Astrocyte (in vitro differentiated cells and primary cell): ENCODE measurements at regions not wholly inside any gene's neighbourhood (a gene's known extent, or its start where the extent isn't known, plus 50 kb on each side); places are given as distances from the start of the nearest gene placed in this dataset.

Source experiments
- EZH2 ChIP-seq: IDR thresholded peaks from 2 replicates; pipeline ENCODE4 v1.6.1; 2012; ENCODE audit warnings: mild to moderate bottlenecking, low read length, inconsistent platforms; ENCODE audit not compliant: insufficient read depth
- TF ChIP-seq, protein P1 (sequence below): IDR thresholded peaks from 2 replicates; pipeline ENCODE4 v1.5.1; 2011; ENCODE audit warnings: low read depth, mild to moderate bottlenecking, inconsistent platforms, low read length, moderate library complexity; ENCODE audit not compliant: insufficient read depth

DNA sequence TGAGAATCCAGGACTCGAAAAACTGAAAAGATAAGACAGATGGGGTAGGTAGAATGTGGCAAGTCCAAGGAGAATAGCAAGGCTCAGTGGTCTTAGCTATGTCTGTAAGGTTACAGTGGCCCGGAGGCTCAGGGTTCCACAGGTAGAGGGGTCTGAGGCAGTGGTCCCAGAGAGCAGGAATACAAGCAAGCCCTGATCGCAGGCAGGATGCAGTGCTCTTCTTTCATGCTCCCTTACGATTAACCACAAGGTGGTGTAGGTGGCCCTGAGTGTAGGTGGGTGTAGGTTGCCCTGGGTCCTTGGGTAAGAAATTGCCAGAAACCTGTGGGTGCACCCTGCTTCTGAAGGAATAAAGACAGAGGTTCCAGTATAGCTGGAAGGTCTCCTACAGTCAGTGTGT lies 99.1 kb upstream of the RAB3GAP2 start:
- TF ChIP-seq, protein P1, sequence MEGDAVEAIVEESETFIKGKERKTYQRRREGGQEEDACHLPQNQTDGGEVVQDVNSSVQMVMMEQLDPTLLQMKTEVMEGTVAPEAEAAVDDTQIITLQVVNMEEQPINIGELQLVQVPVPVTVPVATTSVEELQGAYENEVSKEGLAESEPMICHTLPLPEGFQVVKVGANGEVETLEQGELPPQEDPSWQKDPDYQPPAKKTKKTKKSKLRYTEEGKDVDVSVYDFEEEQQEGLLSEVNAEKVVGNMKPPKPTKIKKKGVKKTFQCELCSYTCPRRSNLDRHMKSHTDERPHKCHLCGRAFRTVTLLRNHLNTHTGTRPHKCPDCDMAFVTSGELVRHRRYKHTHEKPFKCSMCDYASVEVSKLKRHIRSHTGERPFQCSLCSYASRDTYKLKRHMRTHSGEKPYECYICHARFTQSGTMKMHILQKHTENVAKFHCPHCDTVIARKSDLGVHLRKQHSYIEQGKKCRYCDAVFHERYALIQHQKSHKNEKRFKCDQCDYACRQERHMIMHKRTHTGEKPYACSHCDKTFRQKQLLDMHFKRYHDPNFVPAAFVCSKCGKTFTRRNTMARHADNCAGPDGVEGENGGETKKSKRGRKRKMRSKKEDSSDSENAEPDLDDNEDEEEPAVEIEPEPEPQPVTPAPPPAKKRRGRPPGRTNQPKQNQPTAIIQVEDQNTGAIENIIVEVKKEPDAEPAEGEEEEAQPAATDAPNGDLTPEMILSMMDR, result no peak
- no peak for TF ChIP-seq EZH2
